Activated CD4-positive, alpha-beta T cell treated with anti-CD3 and anti-CD28 coated beads, Interleukin-2, amount 50 U/mL, for 1 hour (primary cell): ENCODE measurements at regions not wholly inside any gene's neighbourhood (a gene's known extent, or its start where the extent isn't known, plus 50 kb on each side); places are given as distances from the start of the nearest gene placed in this dataset.

Experiments
- DNase-seq: peaks from one replicate; pipeline ENCODE4 v3.0.0-alpha.2; 2020

- DNase-seq, result no peak
These were observed 191.8 kb downstream of the MELK start for GRCh38 chr9:36764364-36765076.

- no peak for DNase-seq
These were observed 192.3 kb downstream of the MELK start for GRCh38 chr9:36765077-36765390.

- peak; percentile 84 for DNase-seq
These were observed 193.0 kb downstream of the MELK start for GRCh38 chr9:36765468-36766341.

- no peak for DNase-seq
These were observed 196.0 kb downstream of the MELK start for GRCh38 chr9:36768677-36769076.

GRCh38 chr9:36770025-36770424 is 197.3 kb downstream of the MELK start:
- DNase-seq, result no peak

- no peak for DNase-seq
These were observed 200.0 kb downstream of the MELK start for GRCh38 chr9:36772449-36773403.

GRCh38 chr9:36778682-36779081 is 206.0 kb downstream of the MELK start:
- DNase-seq, result no peak

- DNase-seq, result no peak
These were observed 206.9 kb downstream of the MELK start for GRCh38 chr9:36779582-36779981.

- DNase-seq, result no peak
These were observed 207.5 kb downstream of the MELK start for GRCh38 chr9:36780186-36780585.

- no peak for DNase-seq
These were observed 208.8 kb downstream of the MELK start for GRCh38 chr9:36781533-36781932.
